IPS-20b (cell line): ENCODE measurements at regions not wholly inside any gene's neighbourhood (a gene's known extent, or its start where the extent isn't known, plus 50 kb on each side); places are given as distances from the start of the nearest gene placed in this dataset.

Experiments
- H3K27ac ChIP-seq: one replicate; pipeline ENCODE4 v1.5.1; 2013; ENCODE audit warnings: low read length
- H3K27me3 ChIP-seq: 2 replicates; pipeline ENCODE4 v1.6.1; 2013; ENCODE audit warnings: mild to moderate bottlenecking, low read length, inconsistent platforms; ENCODE audit not compliant: insufficient read depth
- H3K36me3 ChIP-seq: 2 replicates; pipeline ENCODE4 v1.6.1; 2013; ENCODE audit warnings: low read depth, mild to moderate bottlenecking, inconsistent platforms, low read length, moderate library complexity; ENCODE audit not compliant: insufficient read depth
- H3K4me1 ChIP-seq: 2 replicates; pipeline ENCODE4 v1.6.1; 2013; ENCODE audit warnings: mild to moderate bottlenecking, control low read depth, inconsistent platforms, low read length, moderate library complexity; ENCODE audit not compliant: insufficient read depth
- H3K4me3 ChIP-seq: 2 replicates; pipeline ENCODE4 v1.5.1; 2013; ENCODE audit warnings: mild to moderate bottlenecking, low read length, inconsistent platforms
- H3K9ac ChIP-seq: 2 replicates; pipeline ENCODE4 v1.6.1; 2013; ENCODE audit warnings: low read depth, mild to moderate bottlenecking, inconsistent platforms, low read length, moderate library complexity
- H3K9me3 ChIP-seq: 2 replicates; pipeline ENCODE4 v1.6.1; 2013; ENCODE audit warnings: mild to moderate bottlenecking, low read depth, low read length, inconsistent platforms; ENCODE audit not compliant: insufficient read depth

GRCh38 chr9:93871286-93871685 lies 83.9 kb downstream of the BARX1 start:
- Histone ChIP-seq H3K9ac (no peak overlapping the region), H3K36me3 (no peaks in the 10 kb centered on the region), H3K27me3 (no peaks in the 10 kb centered on the region), H3K4me3 (no peak overlapping the region), H3K27ac (no peak overlapping the region), H3K4me1 (peaks cover 9% of the 10 kb centered on the region; the same call in 1 of the 2 replicates), H3K9me3 (peaks cover 29% of the 10 kb centered on the region)

DNA sequence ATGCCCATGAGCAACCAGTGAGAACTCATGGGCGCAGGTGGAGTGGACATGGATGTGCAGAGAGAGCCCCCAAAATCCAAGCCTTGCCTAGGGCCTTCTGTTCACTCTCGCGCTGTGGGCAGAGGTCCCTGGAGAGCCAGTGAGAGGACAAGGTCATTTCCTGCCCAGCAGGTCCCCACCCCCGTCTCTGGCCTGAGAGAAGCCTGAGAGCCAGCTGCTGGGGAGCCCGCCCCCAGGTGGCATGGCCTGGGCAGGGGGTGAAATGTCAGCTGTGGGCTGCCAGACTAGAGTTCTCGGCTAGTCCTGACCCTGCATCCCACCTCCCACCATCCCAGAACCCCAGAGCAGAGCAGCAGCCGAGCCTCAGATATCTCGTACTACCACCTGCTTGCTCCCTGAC lies 85.3 kb downstream of the BARX1 start:
- Histone ChIP-seq H3K27me3 (no peaks in the 10 kb centered on the region), H3K4me3 (no peak overlapping the region), H3K27ac (no peak overlapping the region), H3K4me1 (peaks cover 9% of the 10 kb centered on the region; the same call in 1 of the 2 replicates), H3K9me3 (peaks cover 16% of the 10 kb centered on the region), H3K9ac (no peak overlapping the region), H3K36me3 (no peaks in the 10 kb centered on the region)

DNA sequence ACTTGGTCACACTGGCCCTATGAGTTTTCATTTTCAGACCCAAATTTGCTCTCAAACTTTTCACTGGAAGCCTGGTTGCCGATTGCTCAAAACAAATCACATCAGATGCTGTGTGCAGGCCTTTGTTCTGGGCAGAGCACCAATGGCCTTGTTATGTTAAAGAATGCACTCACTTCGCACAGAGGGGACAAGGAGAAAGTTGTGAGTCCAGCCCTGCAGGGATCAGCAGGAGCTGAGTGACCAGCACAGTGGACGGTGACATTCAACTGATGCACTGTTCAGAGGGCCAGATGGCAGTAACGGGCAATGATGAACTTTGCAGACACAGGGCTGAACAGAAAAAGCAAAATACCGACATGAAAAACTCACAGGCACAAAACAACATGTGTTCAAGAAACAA lies 86.1 kb downstream of the BARX1 start:
- no peaks in the 10 kb centered on the region for H3K36me3 ChIP-seq
- no peak overlapping the region for H3K4me3 ChIP-seq
- no peak overlapping the region for H3K27ac ChIP-seq
- H3K4me1 ChIP-seq = peaks cover 9% of the 10 kb centered on the region; the same call in 1 of the 2 replicates
- H3K9ac ChIP-seq = no peak overlapping the region
- no peaks in the 10 kb centered on the region for H3K27me3 ChIP-seq
- H3K9me3 ChIP-seq = peaks cover 8% of the 10 kb centered on the region

DNA sequence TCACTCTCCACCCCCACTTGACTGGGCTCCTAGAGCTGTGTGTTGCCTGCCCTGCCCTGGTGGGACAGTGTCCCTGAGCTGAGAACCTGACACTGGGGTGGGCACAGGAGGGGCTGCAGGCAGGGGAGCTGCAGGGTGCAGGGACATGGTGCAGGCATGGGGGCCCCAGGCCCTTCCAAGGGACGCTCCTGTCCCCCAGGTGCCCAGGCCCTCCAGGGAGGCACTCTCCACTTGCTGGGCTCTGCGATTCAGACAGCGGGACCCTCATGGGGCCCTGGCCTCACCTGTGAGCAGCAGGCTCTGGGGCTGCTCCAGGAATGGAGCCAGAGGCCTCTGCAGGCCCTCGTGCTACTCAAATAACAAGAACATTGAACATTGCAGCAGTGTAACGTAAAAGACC lies 89.4 kb downstream of the BARX1 start:
- peaks cover 9% of the 10 kb centered on the region; the same call in 1 of the 2 replicates for H3K4me1 ChIP-seq
- no peaks in the 10 kb centered on the region for H3K9me3 ChIP-seq
- H3K27ac ChIP-seq = no peak overlapping the region
- no peaks in the 10 kb centered on the region for H3K36me3 ChIP-seq
- no peaks in the 10 kb centered on the region for H3K27me3 ChIP-seq
- no peak overlapping the region for H3K9ac ChIP-seq
- no peak overlapping the region for H3K4me3 ChIP-seq

GRCh38 chr9:93865245-93865644 lies 89.9 kb downstream of the BARX1 start:
- Histone ChIP-seq H3K9me3 (no peaks in the 10 kb centered on the region), H3K4me3 (no peak overlapping the region), H3K27me3 (no peaks in the 10 kb centered on the region), H3K9ac (no peak overlapping the region), H3K27ac (no peak overlapping the region), H3K36me3 (no peaks in the 10 kb centered on the region), H3K4me1 (peaks cover 9% of the 10 kb centered on the region; the same call in 1 of the 2 replicates)

DNA sequence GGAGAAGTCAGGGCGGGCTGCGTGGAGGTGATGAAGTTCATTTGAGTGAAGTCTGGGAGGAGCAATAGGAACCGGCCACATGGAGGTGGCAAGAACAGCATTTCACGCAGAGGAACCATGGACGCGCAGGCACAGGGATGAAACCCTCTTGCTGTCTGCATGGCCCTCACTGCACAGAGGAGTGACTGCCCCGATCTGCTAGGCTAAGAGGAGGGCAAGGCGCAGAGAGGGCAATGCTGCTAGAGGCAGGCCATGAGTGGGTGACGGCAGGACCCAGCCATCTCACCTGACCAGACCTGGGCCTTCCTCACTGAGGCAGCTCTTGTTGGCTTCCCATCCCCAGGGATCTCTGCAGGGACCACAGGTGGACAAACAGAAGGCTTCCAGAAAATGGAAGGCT lies 90.3 kb downstream of the BARX1 start:
- Histone ChIP-seq H3K4me3 (no peak overlapping the region), H3K9ac (no peak overlapping the region), H3K27me3 (no peaks in the 10 kb centered on the region), H3K9me3 (no peaks in the 10 kb centered on the region), H3K36me3 (no peaks in the 10 kb centered on the region), H3K4me1 (peaks cover 8% of the 10 kb centered on the region; the same call in 1 of the 2 replicates), H3K27ac (no peak overlapping the region)

DNA sequence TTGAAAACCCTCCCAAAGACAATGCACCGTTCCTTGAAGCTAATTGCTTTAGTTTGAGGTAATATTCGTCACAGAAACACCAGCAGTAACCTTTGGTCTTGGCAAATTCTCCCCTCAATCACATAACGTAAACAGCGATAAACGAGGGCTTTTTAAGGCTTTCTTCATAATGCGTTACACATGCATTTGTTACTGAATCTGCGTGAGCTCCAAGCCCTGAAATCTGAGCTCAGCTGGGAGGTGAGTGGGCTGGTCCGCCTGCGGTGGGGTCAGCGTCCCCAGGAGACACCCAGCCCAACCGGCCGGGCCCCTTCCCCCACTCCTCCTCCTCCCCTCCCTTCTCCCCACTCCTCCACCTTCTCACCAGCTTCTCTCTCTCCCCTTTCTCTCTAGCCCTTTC lies 91.1 kb downstream of the BARX1 start:
- Histone ChIP-seq H3K9ac (no peak overlapping the region), H3K9me3 (no peaks in the 10 kb centered on the region), H3K27me3 (no peaks in the 10 kb centered on the region), H3K4me3 (no peak overlapping the region), H3K27ac (no peak overlapping the region), H3K36me3 (no peaks in the 10 kb centered on the region), H3K4me1 (peaks cover under 1% of the 10 kb centered on the region; the same call in 1 of the 2 replicates)

GRCh38 chr9:93862877-93863545 lies 92.1 kb downstream of the BARX1 start:
- Histone ChIP-seq H3K27me3 (no peaks in the 10 kb centered on the region), H3K36me3 (no peaks in the 10 kb centered on the region), H3K27ac (no peak overlapping the region), H3K9me3 (no peaks in the 10 kb centered on the region), H3K4me1 (no peaks in the 10 kb centered on the region; the same call in 1 of the 2 replicates), H3K9ac (no peak overlapping the region), H3K4me3 (no peak overlapping the region)

DNA sequence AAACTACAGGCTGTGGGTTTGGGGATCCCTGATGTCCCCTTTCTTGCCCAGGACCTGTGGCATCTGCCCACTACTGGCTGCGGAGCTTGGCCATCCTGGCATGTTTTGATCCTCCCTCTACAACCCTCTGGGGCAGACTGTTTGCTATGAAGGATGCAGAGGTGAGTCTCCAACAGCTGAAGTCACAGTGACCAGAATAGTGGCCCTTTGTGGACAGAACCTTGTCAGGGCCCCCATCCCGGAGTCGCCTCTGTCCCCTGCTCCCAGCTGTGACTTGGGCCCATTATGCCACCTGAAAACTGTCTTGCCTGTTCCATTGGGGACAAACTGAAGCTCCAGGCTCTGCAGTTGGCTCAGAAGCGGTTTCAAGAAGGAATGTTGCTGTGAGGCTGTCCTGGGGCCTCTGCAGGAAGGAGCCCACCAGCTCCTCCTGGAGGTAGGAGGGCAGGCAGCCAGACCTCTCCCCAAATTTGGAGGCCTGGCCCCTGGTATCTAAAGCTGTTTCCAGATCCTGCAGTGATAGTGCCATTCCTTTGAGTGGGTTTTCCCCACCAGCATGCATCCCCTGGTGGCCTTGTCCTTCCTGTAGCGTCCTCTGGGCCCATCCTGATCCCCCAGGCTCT lies 93.3 kb downstream of the BARX1 start:
- Histone ChIP-seq H3K4me1 (no peaks in the 10 kb centered on the region; the same call in 1 of the 2 replicates), H3K27ac (no peak overlapping the region), H3K36me3 (no peaks in the 10 kb centered on the region), H3K9me3 (no peaks in the 10 kb centered on the region), H3K4me3 (no peak overlapping the region), H3K27me3 (no peaks in the 10 kb centered on the region), H3K9ac (no peak overlapping the region)

DNA sequence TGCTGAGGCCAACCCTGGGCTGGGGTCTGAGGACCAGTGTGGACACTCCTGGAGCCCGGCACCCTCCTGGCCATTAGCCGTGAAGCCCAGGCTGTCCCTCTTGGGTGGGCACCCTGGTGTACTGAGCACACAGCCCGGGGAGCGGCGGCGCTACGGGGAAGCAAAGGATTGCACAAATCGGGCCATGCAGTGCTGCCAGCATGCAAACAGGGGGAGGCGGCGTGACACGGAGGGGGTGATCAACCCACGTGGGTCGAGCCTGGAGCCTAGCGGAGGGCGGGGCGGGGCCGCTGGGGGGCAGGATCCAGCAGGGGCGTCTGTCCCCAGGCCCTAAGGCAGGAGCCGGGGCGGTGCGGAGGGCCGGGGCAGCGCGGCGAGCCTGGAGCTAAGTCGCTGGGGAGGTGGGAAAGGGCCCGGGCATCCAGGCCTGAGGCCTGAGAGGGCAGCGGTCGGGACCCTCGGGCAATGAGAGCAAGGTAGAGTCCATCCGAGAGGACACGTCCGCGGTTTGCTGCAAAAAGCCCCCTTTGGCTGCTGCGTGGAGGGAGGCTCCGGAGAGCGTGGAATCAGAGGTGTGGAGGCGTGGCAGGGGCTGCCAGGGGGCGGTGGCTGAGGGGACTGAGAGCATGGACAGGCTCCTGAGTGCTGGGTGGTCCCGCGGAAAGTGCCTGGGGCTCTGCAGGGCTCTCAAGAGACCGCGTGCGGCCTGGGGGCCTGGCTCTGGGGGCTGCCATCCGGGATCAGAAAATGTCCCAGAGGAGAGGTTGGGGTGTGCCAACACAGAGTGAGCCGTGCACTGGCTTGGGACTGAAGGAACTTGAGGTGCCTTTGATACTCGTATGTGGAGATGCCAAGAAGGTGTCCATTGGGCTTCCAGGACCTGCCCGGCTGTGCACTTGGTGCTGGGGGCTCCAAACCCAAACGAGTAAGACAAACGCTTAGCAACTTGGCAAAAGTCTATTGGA lies 94.2 kb downstream of the BARX1 start:
- H3K36me3 ChIP-seq = no peaks in the 10 kb centered on the region
- no peaks in the 10 kb centered on the region; the same call in 1 of the 2 replicates for H3K4me1 ChIP-seq
- H3K9me3 ChIP-seq = no peaks in the 10 kb centered on the region
- H3K27ac ChIP-seq = no peak overlapping the region
- H3K27me3 ChIP-seq = no peaks in the 10 kb centered on the region
- no peak overlapping the region for H3K4me3 ChIP-seq
- H3K9ac ChIP-seq = no peak overlapping the region

DNA sequence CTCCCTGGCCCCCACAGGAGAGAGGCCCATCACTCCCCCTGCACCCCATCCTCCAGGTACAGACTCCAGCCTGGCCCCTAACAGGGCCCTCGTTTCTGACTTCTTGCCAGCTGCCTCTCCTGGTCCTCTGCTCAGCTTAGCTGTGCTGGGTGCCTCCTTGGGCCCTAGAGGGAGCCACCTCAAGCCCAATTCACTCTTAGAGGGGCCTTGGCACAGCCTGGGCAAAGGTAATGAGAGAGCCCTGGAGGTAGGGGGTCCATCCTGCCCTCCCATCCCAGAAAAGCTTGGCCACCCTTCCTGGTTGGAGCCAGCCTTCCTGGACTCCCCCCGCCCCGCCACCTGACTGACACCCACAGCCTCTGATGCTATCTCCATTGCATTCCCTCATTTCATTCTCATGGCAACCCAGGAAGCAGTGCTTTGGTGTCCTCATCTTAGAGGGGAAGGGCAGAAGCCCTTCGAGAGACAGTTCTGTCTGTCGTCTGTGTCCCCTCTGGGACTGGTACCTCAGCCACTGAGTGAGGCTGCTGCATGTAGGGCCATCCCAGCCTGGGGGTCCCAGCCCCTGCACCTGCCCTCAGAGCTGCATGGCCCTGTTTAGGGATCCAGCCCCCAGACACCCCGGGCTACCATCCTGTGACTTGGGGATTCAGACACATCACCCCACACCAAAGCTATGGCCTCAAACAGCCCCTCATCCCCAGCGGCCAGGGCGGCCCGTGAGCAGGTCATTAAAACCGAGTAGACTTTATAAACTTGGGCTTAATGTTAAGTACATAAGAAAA lies 95.5 kb downstream of the BARX1 start:
- no peak overlapping the region for H3K4me3 ChIP-seq
- no peaks in the 10 kb centered on the region; the same call in 1 of the 2 replicates for H3K4me1 ChIP-seq
- H3K36me3 ChIP-seq = no peaks in the 10 kb centered on the region
- no peaks in the 10 kb centered on the region for H3K9me3 ChIP-seq
- H3K27ac ChIP-seq = no peak overlapping the region
- H3K9ac ChIP-seq = no peak overlapping the region
- no peaks in the 10 kb centered on the region for H3K27me3 ChIP-seq
